Heart right ventricle (tissue), 16 donors: ENCODE measurements at regions not wholly inside any gene's neighbourhood (a gene's known extent, or its start where the extent isn't known, plus 50 kb on each side); places are given as distances from the start of the nearest gene placed in this dataset.

Experiments
- ATAC-seq, 8 donors: fragments of 200-7000 bp; cut with Tn5 transposase; one replicate each; pipeline ENCODE4 v1.9.1; 2020; ENCODE audit warnings: mild to moderate bottlenecking in 8 of 8, moderate library complexity in 8 of 8, moderate number of reproducible peaks in 1 of 8
- DNase-seq, 2 donors: peaks; one replicate each; pipeline ENCODE4 v3.0.0-alpha.2; 2020
- H3K27ac ChIP-seq, 10 donors: fragments of 200-600 bp; sonication (generic) in 2 of 10; one replicate each; pipeline versions ENCODE4 v1.5.0 to v1.8.0; 2020 to 2022; ENCODE audit warnings: mild to moderate bottlenecking in 3 of 10
- H3K27me3 ChIP-seq, 7 donors: fragments of 200-600 bp; one replicate each; pipeline ENCODE4 v1.8.0; 2021 to 2022; ENCODE audit warnings: mild to moderate bottlenecking in 2 of 7
- H3K36me3 ChIP-seq, 9 donors: fragments of 200-600 bp; sonication (generic) in 1 of 9; one replicate each; pipeline versions ENCODE4 v1.5.0 to v1.8.0; 2020 to 2022; ENCODE audit warnings: mild to moderate bottlenecking in 2 of 9
- H3K4me1 ChIP-seq, 9 donors: fragments of 200-600 bp; sonication (generic) in 1 of 9; one replicate each; pipeline versions ENCODE4 v1.5.0 to v1.8.0; 2020 to 2022; ENCODE audit warnings: mild to moderate bottlenecking in 4 of 9
- H3K4me3 ChIP-seq, 10 donors: fragments of 200-600 bp; sonication (generic) in 2 of 10; one replicate each; pipeline versions ENCODE4 v1.5.0 to v1.8.0; 2020 to 2022; ENCODE audit warnings: mild to moderate bottlenecking in 7 of 10, moderate library complexity in 2 of 10
- H3K9me3 ChIP-seq, 11 donors: fragments of 200-600 bp in 10 of 11; sonication (generic) in 2 of 11; one replicate each; pipeline versions ENCODE4 v1.5.0 to v1.8.0; 2013 to 2022; ENCODE audit warnings: mild to moderate bottlenecking in 2 of 11, control low read depth in 1 of 11, moderate library complexity in 1 of 11
- CTCF ChIP-seq, 9 donors: fragments of 200-600 bp; sonication (generic) in 2 of 9; IDR thresholded peaks; one replicate each; pipeline versions ENCODE4 v1.5.0 to v1.8.0; 2021 to 2022; ENCODE audit warnings: antibody characterized with exemption in 9 of 9, mild to moderate bottlenecking in 5 of 9, moderate library complexity in 1 of 9
- WGBS, 2 donors: extraction: QIAGEN DNeasy Blood & Tissue Kit; methylation state at CpG; one replicate each; pipeline ENCODE4 v1.1.7; 2013; ENCODE audit warnings: inconsistent platforms in 1 of 2; 5-methylcytosine and 5-hydroxymethylcytosine counted together
- intact Hi-C, 10 donors: fragments of 100-400 bp; cut with DNase I; formaldehyde crosslinking; loops; one replicate each; pipeline versions ENCODE4 v1.11.1 to v1.14.2; 2022
- donor health status: Arrhythmogenic right ventricular cardiomyopathy.
- donor health status: ischemic (EF 13 %, LVEDD 7.1; RV severe dilation, severe dysfunction).
- donor health status: healthy with polysubstance abuse.
- donor health status: DM: no; HTN: yes; CAD: no.
- donor health status: DM: no; HTN: no; CAD: no.
- donor health status: ischemic (EF 25% LVEDD 6.9; RV normal size, moderate dysfunction).
- donor health status: ischemic (EF 25% LVEDD 5.7; RV mildly dilated, moderate dysfunction).
- donor health status: healthy.
- donor health status: DM: yes; HTN: yes; CAD: no.
- donor health status: Ischemic cardiomyopathy.
- donor health status: ischemic (EF 35%, LVEDD 5.7; RV mildly dilated, moderate dysfunction).
- donor health status: nonischemic (EF 11% LVEDD 7.7; RV severe dilation, severe dysfunction).
- donor health status: DM: yes; HTN: yes; CAD: no.
- donor health status: PGD.
- donor health status: ischemic (EF 29% LVEDD 5.4; RV normal size, mild dysfunction).
- donor health status: nonischemic (EF 23%, LVEDD 6.1; RV moderate dilation, normal function).

GRCh38 chr12:87092421-87092820 lies 836.2 kb upstream of the MGAT4C start:
- Histone ChIP-seq H3K36me3 (no peaks in the 10 kb centered on the region), H3K27me3 (no peaks in the 10 kb centered on the region), H3K27ac (no peak overlapping the region), H3K4me1 (no peaks in the 10 kb centered on the region), H3K9me3 (no peaks in the 10 kb centered on the region), H3K4me3 (no peak overlapping the region)
- TF ChIP-seq CTCF (IDR thresholded peaks at IDR 0.05) = no peak
- 91 to 93% methylated on average over 1 of the region's 1 CpG for WGBS, 2 donors
- DNase-seq (no peak), ATAC-seq (no peak)
- intact Hi-C loops = no loop called here

GRCh38 chr12:87086118-87086891 lies 830.1 kb upstream of the MGAT4C start:
- Histone ChIP-seq H3K9me3 (no peaks in the 10 kb centered on the region), H3K27ac (no peak overlapping the region), H3K4me3 (no peak overlapping the region), H3K36me3 (no peaks in the 10 kb centered on the region), H3K4me1 (no peaks in the 10 kb centered on the region), H3K27me3 (no peaks in the 10 kb centered on the region)
- intact Hi-C loops = no loop called here
- DNase-seq (no peak), ATAC-seq (no peak)
- TF ChIP-seq CTCF (IDR thresholded peaks at IDR 0.05) = no peak
- 75 to 82% methylated on average over 3 of the region's 3 CpGs for WGBS, 2 donors

- no peak for DNase-seq
- no peaks in the 10 kb centered on the region for H3K27me3 ChIP-seq
- H3K4me3 ChIP-seq = no peak overlapping the region
- intact Hi-C loops = no loop called here
- H3K9me3 ChIP-seq = no peaks in the 10 kb centered on the region
- no peaks in the 10 kb centered on the region for H3K4me1 ChIP-seq
- no peak for ATAC-seq
- H3K27ac ChIP-seq = no peak overlapping the region
- no peaks in the 10 kb centered on the region for H3K36me3 ChIP-seq
- no peak for TF ChIP-seq CTCF (IDR thresholded peaks at IDR 0.05)
Observed at GRCh38 chr12:87085286-87085685, 829.1 kb upstream of the MGAT4C start.

GRCh38 chr12:87082756-87083155 lies 826.6 kb upstream of the MGAT4C start:
- intact Hi-C loops = no loop called here
- DNase-seq = no peak
- no peak overlapping the region for H3K27ac ChIP-seq
- H3K27me3 ChIP-seq = no peaks in the 10 kb centered on the region
- peaks cover 0 to 3% (median 0%) of the 10 kb centered on the region in 11 donors for H3K9me3 ChIP-seq
- 77 to 79% methylated on average over 2 of the region's 2 CpGs for WGBS, 2 donors
- H3K4me1 ChIP-seq = no peaks in the 10 kb centered on the region
- H3K4me3 ChIP-seq = no peak overlapping the region
- no peak for ATAC-seq
- H3K36me3 ChIP-seq = no peaks in the 10 kb centered on the region
- TF ChIP-seq CTCF (IDR thresholded peaks at IDR 0.05) = no peak
